Muscle of arm (tissue), 1 donor: ENCODE measurements at regions not wholly inside any gene's neighbourhood (a gene's known extent, or its start where the extent isn't known, plus 50 kb on each side); places are given as distances from the start of the nearest gene placed in this dataset.

Experiments
- DNase-seq: peaks from one replicate; pipeline ENCODE4 v3.0.0-alpha.2; 2013

DNA sequence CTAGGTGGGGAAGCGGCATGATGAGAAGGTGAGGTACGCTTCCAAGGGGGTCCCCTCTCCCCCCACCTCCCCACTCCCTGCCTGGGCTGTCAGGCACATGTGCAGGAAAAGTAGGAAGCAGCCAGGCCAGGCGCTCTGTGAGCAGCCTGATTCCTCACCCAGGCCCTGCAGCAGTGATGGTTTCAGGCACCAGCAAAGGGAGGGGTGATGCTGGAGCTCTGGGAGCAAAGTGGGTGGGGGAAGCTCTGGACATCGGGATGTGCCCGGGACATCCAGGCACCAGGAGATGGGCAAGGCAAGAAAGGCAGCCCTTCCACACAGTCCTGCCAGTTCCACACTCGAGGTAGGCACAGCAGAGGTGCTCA is 106.1 kb downstream of the CRYAA start:
- DNase-seq, result no peak

DNA sequence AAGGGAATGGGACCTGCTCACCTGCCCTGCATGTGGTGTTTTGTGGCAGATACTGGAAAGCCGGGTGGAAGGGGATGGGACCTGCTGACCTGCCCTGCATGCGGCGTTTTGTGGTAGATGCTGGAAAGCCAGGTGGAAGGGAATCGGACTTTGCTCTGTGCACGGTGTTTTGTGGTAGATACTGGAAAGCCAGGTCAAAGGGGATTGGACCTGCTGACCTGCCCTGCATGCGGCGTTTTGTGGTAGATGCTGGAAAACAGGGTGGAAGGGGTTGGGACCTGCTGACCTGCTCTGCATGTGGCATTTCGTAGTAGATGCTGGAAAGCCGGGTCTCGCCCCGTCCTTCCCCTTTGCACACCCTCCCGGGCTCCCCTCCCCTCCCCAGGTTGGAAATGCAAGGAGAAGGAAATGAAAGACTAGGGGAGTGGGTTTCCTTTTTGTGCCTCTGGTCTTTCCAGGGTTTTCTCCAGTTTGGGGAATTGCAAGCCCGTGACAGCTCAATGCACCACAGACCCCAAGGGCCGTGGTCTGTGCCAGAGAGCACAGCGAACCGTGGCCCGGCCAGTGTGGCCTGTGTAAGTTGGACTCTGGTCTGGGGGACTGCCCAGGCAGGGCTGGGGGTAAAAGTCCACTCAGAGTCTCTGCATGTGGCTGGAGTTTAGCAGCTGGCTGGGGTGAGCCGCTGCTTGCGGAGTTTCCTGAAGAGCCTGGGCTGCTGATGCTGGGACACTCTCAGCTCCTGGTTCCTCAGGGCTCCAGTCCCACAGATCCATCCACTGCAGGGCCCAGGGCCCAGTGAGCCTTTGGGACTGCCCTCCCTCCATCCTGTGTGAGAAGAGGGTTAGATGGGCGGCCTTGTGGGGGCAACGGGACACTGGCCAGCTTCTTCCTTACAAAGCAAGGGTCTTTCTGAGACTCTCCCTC is 105.5 kb downstream of the CRYAA start:
- DNase-seq, result no peak

DNA sequence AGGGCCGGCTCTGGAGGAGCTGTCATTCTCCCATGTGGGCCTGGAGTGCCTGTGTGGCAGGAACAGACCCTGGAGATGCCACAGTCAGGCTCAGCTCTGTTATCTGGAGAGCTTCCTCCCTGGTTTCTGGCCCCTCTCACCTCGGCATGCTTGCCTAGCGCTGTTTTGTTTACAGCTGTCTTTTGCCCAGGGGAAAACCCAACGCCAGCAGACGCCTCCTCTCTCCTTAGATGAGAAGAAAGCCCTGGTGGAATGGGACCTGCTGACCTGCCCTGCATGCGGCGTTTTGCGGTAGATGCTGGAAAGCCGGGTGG is 104.9 kb downstream of the CRYAA start:
- no peak for DNase-seq

DNA sequence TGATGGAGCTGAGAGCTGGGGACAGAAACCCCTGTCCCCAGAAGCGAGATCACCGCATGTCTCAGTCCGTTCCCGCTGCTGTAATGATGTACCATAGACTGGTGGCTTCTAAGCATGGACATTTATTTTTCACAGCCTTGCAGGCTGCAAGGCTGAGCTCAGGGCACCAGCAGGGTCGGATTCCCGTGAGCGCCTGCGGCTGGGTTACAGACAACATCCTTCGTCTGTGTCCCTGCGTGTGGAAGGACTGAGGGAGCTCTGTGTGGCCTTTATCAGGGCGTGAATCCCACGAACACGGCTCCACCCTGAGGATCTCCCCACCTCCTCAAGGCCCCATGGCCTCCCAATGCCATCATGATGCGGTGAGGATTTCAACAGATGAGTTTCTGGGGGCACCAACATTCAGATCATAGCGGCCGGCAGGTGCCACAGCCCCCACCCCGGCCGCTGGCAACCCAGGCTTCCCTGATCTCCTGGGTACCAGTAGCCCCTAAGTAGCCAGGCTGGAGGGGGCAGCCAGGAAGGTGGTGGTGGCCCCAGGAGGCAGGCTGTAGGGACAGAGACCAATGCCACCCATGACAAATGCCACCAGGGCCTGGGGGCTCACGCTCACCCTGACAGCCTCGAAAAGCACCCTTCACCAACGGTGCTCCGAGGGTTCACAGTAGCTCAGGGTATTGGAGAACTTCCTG is 104.4 kb downstream of the CRYAA start:
- no peak for DNase-seq

DNA sequence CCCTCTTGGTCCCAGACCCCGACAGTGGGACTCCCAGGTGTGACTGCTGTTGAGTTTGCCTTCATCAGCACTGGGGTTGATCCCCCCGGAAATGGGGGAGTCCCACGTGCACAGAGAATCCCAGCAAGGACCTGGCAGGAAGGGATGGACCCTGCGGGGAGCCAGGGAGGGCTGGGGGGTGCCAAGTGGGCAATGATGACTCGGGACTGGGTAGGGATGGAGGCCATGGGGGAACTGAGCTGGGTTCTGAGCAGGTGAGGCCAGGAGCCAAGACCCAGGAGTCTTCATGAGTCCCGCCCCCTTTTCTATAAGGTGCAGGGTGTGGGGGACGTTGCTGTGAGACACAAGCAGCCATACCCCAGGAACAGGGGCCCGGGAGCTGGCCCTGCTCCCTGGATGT is 103.8 kb downstream of the CRYAA start:
- DNase-seq, result no peak

DNA sequence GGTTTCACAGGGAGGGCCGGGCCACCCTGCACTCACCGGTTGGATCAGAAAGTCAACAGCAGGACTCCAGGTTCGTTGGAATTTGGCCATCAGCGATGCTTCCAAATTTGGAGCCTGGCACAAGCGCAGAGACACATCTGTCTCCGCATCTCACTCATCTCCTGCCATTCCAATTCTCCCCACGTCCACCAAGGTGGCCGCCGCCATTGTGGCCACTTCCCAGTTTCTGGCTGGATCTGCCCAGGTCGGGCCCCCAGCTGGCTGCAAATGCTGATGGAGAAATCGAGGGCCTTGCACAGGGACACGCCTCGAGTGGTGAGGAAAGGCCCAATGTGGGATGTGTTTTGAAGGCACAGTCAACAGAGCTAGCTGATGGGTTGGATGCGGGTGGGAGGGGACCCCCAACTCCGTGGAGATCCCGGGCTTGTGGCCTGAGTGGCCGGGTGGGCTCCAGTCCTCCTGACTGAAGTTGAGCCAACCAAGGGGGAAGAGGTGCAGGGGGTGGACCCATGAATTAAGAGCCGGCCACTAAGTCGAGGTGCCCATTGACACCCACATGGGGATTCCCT is 102.7 kb downstream of the CRYAA start:
- no peak for DNase-seq

DNA sequence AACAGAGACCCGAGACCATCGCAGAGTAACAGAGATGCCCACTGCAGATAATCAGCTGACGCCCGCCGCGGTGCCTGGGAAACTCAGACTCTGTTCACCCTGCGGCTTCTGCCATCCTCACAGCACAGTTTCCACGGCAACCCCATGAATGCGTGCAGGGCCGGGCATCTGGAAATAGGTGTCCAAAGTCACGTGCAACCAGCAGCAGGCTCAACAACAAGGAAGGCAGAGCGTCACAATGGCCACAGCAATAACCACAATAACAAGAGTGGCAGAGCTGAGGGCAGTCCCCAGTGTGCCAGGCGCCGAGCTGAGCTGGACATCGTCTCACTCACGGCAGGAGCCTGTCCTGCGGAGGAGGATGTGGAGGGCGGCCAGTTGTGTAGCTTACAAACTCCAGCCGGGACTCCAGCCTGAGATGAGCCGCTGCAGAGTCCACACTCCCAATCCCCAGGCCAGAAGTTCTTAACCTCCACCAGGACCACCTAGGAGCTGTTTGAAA is 102.0 kb downstream of the CRYAA start:
- no peak for DNase-seq

DNA sequence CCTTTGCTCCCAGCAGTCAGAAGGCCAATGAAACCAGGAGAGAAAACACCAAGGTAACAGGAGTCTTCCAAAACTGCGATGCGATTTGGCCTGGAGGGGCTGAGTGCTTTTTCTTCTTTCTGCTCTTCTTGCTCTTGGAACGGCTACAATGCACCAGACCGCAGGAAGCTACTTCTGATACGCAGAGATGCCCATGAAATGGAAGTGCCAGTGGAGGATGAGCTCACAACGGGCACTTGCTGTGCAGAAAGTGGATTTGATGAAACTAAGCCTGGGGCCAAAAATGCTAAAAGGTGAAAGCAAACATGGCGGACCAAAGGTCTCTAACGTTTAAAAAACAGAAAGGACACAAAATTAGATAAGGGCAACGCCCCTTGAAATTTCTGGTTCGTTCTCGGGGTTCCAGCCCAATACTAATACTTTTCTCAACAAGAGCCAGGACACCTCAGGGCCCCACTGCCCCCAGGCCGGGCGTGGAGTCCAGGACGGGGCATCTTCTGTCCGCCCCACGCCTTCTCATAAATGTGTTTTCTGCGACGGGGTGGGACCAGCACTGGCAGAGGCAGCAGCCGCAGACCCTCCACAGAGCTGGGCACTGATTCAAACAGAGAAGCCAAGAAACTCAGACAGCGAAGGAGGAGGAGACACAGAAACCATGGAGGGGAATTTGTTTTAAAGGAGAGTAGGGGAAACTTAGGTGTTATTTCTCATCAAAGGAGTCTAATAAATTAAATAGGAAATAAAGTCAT is 101.3 kb downstream of the CRYAA start:
- no peak for DNase-seq

DNA sequence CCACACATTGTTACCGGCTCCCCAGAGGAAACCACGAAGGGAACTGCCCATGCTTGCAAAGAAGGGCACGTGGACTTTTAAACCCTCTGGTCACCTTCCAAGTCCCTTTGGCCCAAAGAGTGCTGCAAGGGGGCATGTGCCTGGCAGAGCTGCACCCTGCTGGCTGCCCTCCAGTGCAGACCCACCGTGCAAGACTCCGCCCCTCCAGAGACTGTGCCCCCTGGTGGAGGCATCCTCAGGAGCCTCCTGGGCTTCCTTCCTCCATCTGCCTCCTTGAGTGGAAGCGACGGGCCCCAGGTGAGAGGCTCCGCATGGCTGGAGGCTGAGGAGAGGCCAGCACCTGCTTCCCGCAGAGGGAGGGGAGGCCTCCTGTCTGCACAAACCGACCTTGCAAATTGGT is 100.6 kb downstream of the CRYAA start:
- no peak for DNase-seq

DNA sequence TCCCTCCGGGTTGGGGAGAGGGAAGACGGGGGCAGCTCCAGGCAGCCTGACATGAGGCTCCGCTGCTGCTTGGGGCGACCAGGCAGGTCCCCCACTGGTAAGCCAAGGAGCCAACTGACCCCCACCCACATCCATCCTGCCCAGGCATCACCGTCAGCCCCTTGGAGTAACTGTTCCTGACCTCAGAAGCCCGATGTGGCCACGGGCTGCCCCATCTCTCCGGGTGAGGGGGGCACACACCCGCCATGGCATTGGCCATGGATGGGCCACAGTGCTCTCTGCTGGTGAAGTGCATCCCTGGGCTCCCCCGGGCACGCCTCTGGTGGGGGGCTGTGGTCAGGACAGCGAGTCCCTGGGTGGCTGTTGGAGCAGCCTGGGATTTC is 100.0 kb downstream of the CRYAA start:
- DNase-seq, result no peak

DNA sequence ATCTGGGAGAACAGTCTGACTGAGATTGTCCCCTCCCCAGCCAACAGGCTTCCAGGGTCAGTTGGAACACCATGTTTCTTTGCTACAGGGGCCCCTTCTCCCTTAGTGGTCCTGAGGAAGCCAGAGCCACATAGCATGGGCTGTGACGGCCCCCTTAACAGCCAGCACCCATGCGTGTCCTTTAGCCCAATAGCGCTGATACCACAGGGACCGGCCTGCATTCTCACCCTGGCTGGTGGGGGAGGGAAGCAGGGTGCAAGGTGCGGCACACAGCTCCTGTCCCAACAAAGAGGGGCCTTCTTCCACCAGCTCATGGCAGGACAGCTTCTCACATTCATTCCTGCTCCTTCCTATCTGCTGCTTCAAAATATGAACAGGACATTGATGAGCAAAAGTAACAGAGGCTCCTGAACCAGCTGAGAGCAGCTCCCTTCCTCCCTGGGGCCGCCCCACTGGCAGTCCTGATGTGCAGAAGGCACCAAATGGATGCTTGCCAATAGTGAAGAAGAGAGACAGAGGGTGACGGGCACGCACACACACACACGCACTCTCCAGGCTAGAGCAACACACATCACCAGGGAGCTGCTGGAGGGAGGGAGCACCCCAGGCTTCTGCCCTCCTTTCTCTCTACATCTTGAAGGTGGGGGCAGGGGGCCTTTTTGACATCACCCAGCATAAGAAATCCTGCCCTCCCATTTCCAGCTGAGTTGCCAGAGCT is 99.4 kb downstream of the CRYAA start:
- DNase-seq, result no peak

DNA sequence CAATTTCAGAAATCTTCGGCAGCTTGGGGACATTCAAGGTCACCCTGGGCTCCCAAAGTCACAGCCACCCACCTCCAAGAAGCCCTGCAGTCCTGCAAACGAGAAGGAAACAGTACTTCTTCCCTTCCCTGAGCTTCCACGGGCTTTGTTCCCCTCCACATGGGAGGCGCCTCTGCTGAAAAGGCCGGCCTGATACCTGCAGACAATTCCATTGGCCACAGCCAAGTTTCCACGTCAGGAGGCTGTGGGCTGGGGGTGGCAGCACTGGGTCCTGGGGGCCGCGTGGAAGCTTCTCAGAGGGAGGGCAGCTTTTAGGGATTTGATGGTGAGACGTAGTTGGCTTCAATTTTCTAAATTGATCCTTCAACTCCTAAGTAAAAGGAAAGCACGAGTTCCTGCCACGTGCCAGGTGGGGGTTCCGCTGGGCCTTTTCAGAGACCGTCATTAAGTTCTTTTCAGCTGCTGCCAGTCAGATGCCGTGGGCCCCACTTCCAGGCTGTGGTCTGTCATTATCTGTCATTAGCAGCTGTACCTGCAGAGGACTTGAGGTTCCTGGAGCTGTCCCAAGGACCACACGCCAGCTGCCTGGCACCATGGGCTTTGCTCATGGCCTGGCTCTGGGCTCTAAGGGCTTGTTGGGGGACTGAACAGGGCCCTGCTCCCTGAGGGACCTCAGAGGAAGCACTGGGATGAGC is 98.7 kb downstream of the CRYAA start:
- no peak for DNase-seq

DNA sequence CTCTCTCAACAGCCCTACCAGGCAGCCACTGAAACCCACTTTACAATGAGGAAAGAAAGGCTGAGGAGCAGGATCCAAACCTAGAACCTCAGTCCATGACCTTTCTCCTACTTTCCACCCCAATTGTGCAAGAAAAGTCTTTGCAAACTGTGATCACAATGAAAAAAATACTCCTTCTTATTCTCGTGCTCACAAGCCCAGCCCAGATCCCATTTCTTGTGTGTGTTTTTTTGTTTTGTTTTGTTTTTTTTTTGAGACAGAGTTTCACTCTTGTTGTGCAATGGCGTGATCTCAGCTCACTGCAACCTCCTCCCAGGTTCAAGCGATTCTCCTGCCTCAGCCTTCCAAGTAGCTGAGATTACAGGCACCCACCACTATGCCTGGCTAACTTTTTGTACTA is 97.7 kb downstream of the CRYAA start:
- no peak for DNase-seq

DNA sequence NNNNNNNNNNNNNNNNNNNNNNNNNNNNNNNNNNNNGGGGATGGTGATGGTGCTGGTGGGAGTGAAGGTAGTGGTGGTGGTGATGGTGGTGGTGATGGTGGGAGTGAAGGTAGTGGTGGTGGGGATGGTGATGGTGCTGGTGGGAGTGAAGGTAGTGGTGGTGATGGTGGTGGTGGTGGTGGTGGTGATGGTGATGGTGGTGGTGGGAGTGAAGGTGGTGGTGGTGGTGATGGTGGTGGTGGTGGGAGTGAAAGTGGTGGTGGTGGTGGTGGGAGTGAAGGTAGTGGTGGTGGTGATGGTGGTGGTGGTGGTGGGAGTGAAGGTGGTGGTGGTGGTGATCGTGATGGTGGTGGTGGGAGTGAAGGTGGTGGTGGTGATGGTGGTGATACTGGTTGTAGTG is 93.6 kb downstream of the CRYAA start:
- no peak for DNase-seq
